GM06990 (cell line): ENCODE measurements at regions not wholly inside any gene's neighbourhood (a gene's known extent, or its start where the extent isn't known, plus 50 kb on each side); places are given as distances from the start of the nearest gene placed in this dataset.

Experiments used
- DNase-seq: peaks from one replicate; pipeline ENCODE4 v3.0.0-alpha.2; 2011; ENCODE audit not compliant: insufficient read length; ENCODE audit errors: extremely low read depth
- H3K27me3 ChIP-seq: replicated peaks from 2 replicates; pipeline ENCODE4 v1.6.0; 2011; ENCODE audit warnings: low read length; ENCODE audit not compliant: control insufficient read depth, insufficient read depth
- H3K36me3 ChIP-seq: 2 replicates; pipeline ENCODE4 v1.5.1; 2011; ENCODE audit warnings: low read length; ENCODE audit not compliant: control insufficient read depth, insufficient read depth
- H3K4me3 ChIP-seq: replicated peaks from 2 replicates; pipeline ENCODE4 v1.5.1; 2011; ENCODE audit warnings: low read depth, mild to moderate bottlenecking, control low read depth, low read length
- CTCF ChIP-seq: IDR thresholded peaks from 2 replicates; pipeline ENCODE4 v1.5.1; 2011; ENCODE audit warnings: low read length, control low read depth, mild to moderate bottlenecking, inconsistent platforms; ENCODE audit not compliant: insufficient read depth, poor library complexity, severe bottlenecking

- no peak for DNase-seq
- Histone ChIP-seq H3K27me3 (no peaks in the 10 kb centered on the region), H3K36me3 (no peaks in the 10 kb centered on the region), H3K4me3 (no peak overlapping the region)
- no peak for TF ChIP-seq CTCF
Measured at GRCh38 chr9:82922686-82923085, 140.3 kb downstream of the RASEF start.

- H3K4me3 ChIP-seq, result no peak overlapping the region
- no peak for DNase-seq
- no peaks in the 10 kb centered on the region for H3K27me3 ChIP-seq
- no peaks in the 10 kb centered on the region for H3K36me3 ChIP-seq
- TF ChIP-seq CTCF, result no peak
Measured at GRCh38 chr9:82923092-82923911, 139.6 kb downstream of the RASEF start.

- Histone ChIP-seq H3K27me3 (no peaks in the 10 kb centered on the region), H3K36me3 (no peaks in the 10 kb centered on the region), H3K4me3 (no peak overlapping the region)
- no peak for DNase-seq
- no peak for TF ChIP-seq CTCF
Measured at GRCh38 chr9:82923912-82924605, 138.9 kb downstream of the RASEF start.
